ENCODE measurements at regions not wholly inside any gene's neighbourhood (a gene's known extent, or its start where the extent isn't known, plus 50 kb on each side); places are given as distances from the start of the nearest gene placed in this dataset.

GRCh38 chr19:30898353-30899103 lies 450.7 kb downstream of the TSHZ3 start:
- DNase-seq (ENCODE audit: low read depth): no peak
- in situ Hi-C loops (cut with HindIII; ENCODE audit: low pct_unique_long_range_greater_than_20kb, low sequenced_read_pairs): no loop called here

- no peak for DNase-seq (ENCODE audit: low read depth)
- in situ Hi-C loops (cut with HindIII; ENCODE audit: low pct_unique_long_range_greater_than_20kb, low sequenced_read_pairs): no loop called here
These were observed 451.7 kb downstream of the TSHZ3 start for GRCh38 chr19:30897553-30897952.

GRCh38 chr19:30897034-30897433 lies 452.2 kb downstream of the TSHZ3 start:
- in situ Hi-C loops (cut with HindIII; ENCODE audit: low pct_unique_long_range_greater_than_20kb, low sequenced_read_pairs): no loop called here
- DNase-seq (ENCODE audit: low read depth): no peak

GRCh38 chr19:30896554-30896953 lies 452.7 kb downstream of the TSHZ3 start:
- in situ Hi-C loops (cut with HindIII; ENCODE audit: low pct_unique_long_range_greater_than_20kb, low sequenced_read_pairs): no loop called here
- DNase-seq (ENCODE audit: low read depth): no peak

- DNase-seq (ENCODE audit: low read depth): no peak
- in situ Hi-C loops (cut with HindIII; ENCODE audit: low pct_unique_long_range_greater_than_20kb, low sequenced_read_pairs): no loop called here
These were observed 453.3 kb downstream of the TSHZ3 start for GRCh38 chr19:30895946-30896345.

GRCh38 chr19:30891051-30891450 lies 458.2 kb downstream of the TSHZ3 start:
- in situ Hi-C loops (cut with HindIII; ENCODE audit: low pct_unique_long_range_greater_than_20kb, low sequenced_read_pairs): no loop called here
- no peak for DNase-seq (ENCODE audit: low read depth)

- in situ Hi-C loops (cut with HindIII; ENCODE audit: low pct_unique_long_range_greater_than_20kb, low sequenced_read_pairs): no loop called here
- no peak for DNase-seq (ENCODE audit: low read depth)
These were observed 459.2 kb downstream of the TSHZ3 start for GRCh38 chr19:30890033-30890432.

- DNase-seq (ENCODE audit: low read depth): no peak
- in situ Hi-C loops (cut with HindIII; ENCODE audit: low pct_unique_long_range_greater_than_20kb, low sequenced_read_pairs): no loop called here
These were observed 460.3 kb downstream of the TSHZ3 start for GRCh38 chr19:30888937-30889336.

- DNase-seq (ENCODE audit: low read depth): no peak
- in situ Hi-C loops (cut with HindIII; ENCODE audit: low pct_unique_long_range_greater_than_20kb, low sequenced_read_pairs): no loop called here
These were observed 462.2 kb downstream of the TSHZ3 start for GRCh38 chr19:30887042-30887441.

GRCh38 chr19:30886222-30886621 lies 463.0 kb downstream of the TSHZ3 start:
- in situ Hi-C loops (cut with HindIII; ENCODE audit: low pct_unique_long_range_greater_than_20kb, low sequenced_read_pairs): no loop called here
- DNase-seq (ENCODE audit: low read depth): no peak

GRCh38 chr19:30884146-30884812 lies 465.0 kb downstream of the TSHZ3 start:
- no peak for DNase-seq (ENCODE audit: low read depth)
- in situ Hi-C loops (cut with HindIII; ENCODE audit: low pct_unique_long_range_greater_than_20kb, low sequenced_read_pairs): no loop called here

- in situ Hi-C loops (cut with HindIII; ENCODE audit: low pct_unique_long_range_greater_than_20kb, low sequenced_read_pairs): no loop called here
- DNase-seq (ENCODE audit: low read depth): no peak
These were observed 466.2 kb downstream of the TSHZ3 start for GRCh38 chr19:30883071-30883470.

GRCh38 chr19:30882411-30883005 lies 466.7 kb downstream of the TSHZ3 start:
- no peak for DNase-seq (ENCODE audit: low read depth)
- in situ Hi-C loops (cut with HindIII; ENCODE audit: low pct_unique_long_range_greater_than_20kb, low sequenced_read_pairs): no loop called here

GRCh38 chr19:30881930-30882329 lies 467.3 kb downstream of the TSHZ3 start:
- no peak for DNase-seq (ENCODE audit: low read depth)
- in situ Hi-C loops (cut with HindIII; ENCODE audit: low pct_unique_long_range_greater_than_20kb, low sequenced_read_pairs): no loop called here

GRCh38 chr19:30881281-30881680 lies 468.0 kb downstream of the TSHZ3 start:
- in situ Hi-C loops (cut with HindIII; ENCODE audit: low pct_unique_long_range_greater_than_20kb, low sequenced_read_pairs): no loop called here
- no peak for DNase-seq (ENCODE audit: low read depth)

- in situ Hi-C loops (cut with HindIII; ENCODE audit: low pct_unique_long_range_greater_than_20kb, low sequenced_read_pairs): no loop called here
- no peak for DNase-seq (ENCODE audit: low read depth)
These were observed 468.7 kb downstream of the TSHZ3 start for GRCh38 chr19:30880551-30880950.

GRCh38 chr19:30880151-30880550 lies 469.1 kb downstream of the TSHZ3 start:
- DNase-seq (ENCODE audit: low read depth): no peak
- in situ Hi-C loops (cut with HindIII; ENCODE audit: low pct_unique_long_range_greater_than_20kb, low sequenced_read_pairs): no loop called here

- in situ Hi-C loops (cut with HindIII; ENCODE audit: low pct_unique_long_range_greater_than_20kb, low sequenced_read_pairs): no loop called here
These were observed 469.5 kb downstream of the TSHZ3 start for GRCh38 chr19:30879736-30880135.

GRCh38 chr19:30879225-30879624 lies 470.0 kb downstream of the TSHZ3 start:
- in situ Hi-C loops (cut with HindIII; ENCODE audit: low pct_unique_long_range_greater_than_20kb, low sequenced_read_pairs): no loop called here
- no peak for DNase-seq (ENCODE audit: low read depth)

More at GRCh38 chr19:30879736-30880135, 469.5 kb downstream of the TSHZ3 start:
- no peak for DNase-seq (ENCODE audit: low read depth)
